IPS DF 19.7 (cell line): ENCODE measurements at regions not wholly inside any gene's neighbourhood (a gene's known extent, or its start where the extent isn't known, plus 50 kb on each side); places are given as distances from the start of the nearest gene placed in this dataset.
A peak's percentile ranks its signal among the peaks of the same experiment; 100 is the strongest.
"Not testable (repeated sequence)": the region's sequence is repeated elsewhere in the genome, so short reads cannot be mapped to it uniquely, and the experiment has no call there.

ENCODE experiments used
- DNase-seq: peaks from one replicate; pipeline ENCODE4 v3.0.0-alpha.2; 2013; ENCODE audit warnings: low read depth, low spot score

- no peak for DNase-seq
Measured at GRCh38 chr3:174336784-174337183, 522.4 kb upstream of the NAALADL2 start.

GRCh38 chr3:174337227-174337626 lies 521.9 kb upstream of the NAALADL2 start:
- DNase-seq: no peak

GRCh38 chr3:174340624-174341587 lies 518.2 kb upstream of the NAALADL2 start:
- DNase-seq: no peak

- no peak for DNase-seq
Measured at GRCh38 chr3:174342171-174342570, 517.0 kb upstream of the NAALADL2 start.

- DNase-seq: no peak
Measured at GRCh38 chr3:174342941-174343501, 516.1 kb upstream of the NAALADL2 start.

GRCh38 chr3:174346141-174346540 lies 513.0 kb upstream of the NAALADL2 start:
- no peak for DNase-seq

- no peak for DNase-seq
Measured at GRCh38 chr3:174346571-174346970, 512.6 kb upstream of the NAALADL2 start.

GRCh38 chr3:174347474-174348138 lies 511.5 kb upstream of the NAALADL2 start:
- no peak for DNase-seq

- DNase-seq: no peak
Measured at GRCh38 chr3:174352227-174352626, 506.9 kb upstream of the NAALADL2 start.

- DNase-seq: peak; percentile 33
Measured at GRCh38 chr3:174355505-174355904, 503.6 kb upstream of the NAALADL2 start.

- DNase-seq: no peak
Measured at GRCh38 chr3:174356596-174356995, 502.5 kb upstream of the NAALADL2 start.

GRCh38 chr3:174358252-174358651 lies 500.9 kb upstream of the NAALADL2 start:
- no peak for DNase-seq

GRCh38 chr3:174362556-174362955 lies 496.6 kb upstream of the NAALADL2 start:
- no peak for DNase-seq

- no peak for DNase-seq
Measured at GRCh38 chr3:174363256-174363655, 495.9 kb upstream of the NAALADL2 start.

- DNase-seq: no peak
Measured at GRCh38 chr3:174365796-174366195, 493.3 kb upstream of the NAALADL2 start.

- DNase-seq: not testable (repeated sequence)
Measured at GRCh38 chr3:174366904-174367303, 492.2 kb upstream of the NAALADL2 start.

- DNase-seq: no peak
Measured at GRCh38 chr3:174376346-174376745, 482.8 kb upstream of the NAALADL2 start.

- DNase-seq: no peak
Measured at GRCh38 chr3:174377096-174377495, 482.0 kb upstream of the NAALADL2 start.

GRCh38 chr3:174377684-174378083 lies 481.4 kb upstream of the NAALADL2 start:
- DNase-seq: no peak

GRCh38 chr3:174382878-174383277 lies 476.3 kb upstream of the NAALADL2 start:
- DNase-seq: no peak

GRCh38 chr3:174387736-174388135 lies 471.4 kb upstream of the NAALADL2 start:
- no peak for DNase-seq

- DNase-seq: no peak
Measured at GRCh38 chr3:174397848-174398247, 461.3 kb upstream of the NAALADL2 start.
